22Rv1 (cell line): ENCODE measurements at regions not wholly inside any gene's neighbourhood (a gene's known extent, or its start where the extent isn't known, plus 50 kb on each side); places are given as distances from the start of the nearest gene placed in this dataset.
"Not testable (repeated sequence)": the region's sequence is repeated elsewhere in the genome, so short reads cannot be mapped to it uniquely, and the experiment has no call there.

Source experiments
- H3K27ac ChIP-seq: fragments of 450-650 bp; 2 replicates; pipeline ENCODE4 v1.5.1; 2017
- CTCF ChIP-seq: fragments of 450-650 bp; IDR thresholded peaks from 2 replicates; pipeline ENCODE4 v1.5.1; 2017; ENCODE audit warnings: mild to moderate bottlenecking
- ZFX ChIP-seq: fragments of 450-650 bp; IDR thresholded peaks from 2 replicates; pipeline ENCODE4 v1.6.1; 2017; ENCODE audit warnings: antibody characterized with exemption, borderline replicate concordance

GRCh38 chr3:20375302-20375701 is 189.3 kb upstream of the SGO1 start:
- H3K27ac ChIP-seq, result no peak overlapping the region
- TF ChIP-seq ZFX, result no peak
- no peak for TF ChIP-seq CTCF

- not testable (repeated sequence) for H3K27ac ChIP-seq
Observed at GRCh38 chr3:20370273-20371063, 184.5 kb upstream of the SGO1 start.

- H3K27ac ChIP-seq, result no peak overlapping the region
- TF ChIP-seq CTCF (no peak), ZFX (no peak)
Observed at GRCh38 chr3:20361000-20361399, 175.0 kb upstream of the SGO1 start.

- TF ChIP-seq CTCF (no peak), ZFX (no peak)
- H3K27ac ChIP-seq, result no peak overlapping the region
Observed at GRCh38 chr3:20353286-20353685, 167.3 kb upstream of the SGO1 start.

- no peak overlapping the region for H3K27ac ChIP-seq
- TF ChIP-seq ZFX (no peak), CTCF (no peak)
Observed at GRCh38 chr3:20352546-20353179, 166.7 kb upstream of the SGO1 start.

- H3K27ac ChIP-seq, result no peak overlapping the region
- TF ChIP-seq CTCF, result no peak
- no peak for TF ChIP-seq ZFX
Observed at GRCh38 chr3:20350449-20350848, 164.4 kb upstream of the SGO1 start.

GRCh38 chr3:20346916-20347315 is 160.9 kb upstream of the SGO1 start:
- no peak overlapping the region for H3K27ac ChIP-seq
- TF ChIP-seq ZFX, result no peak
- no peak for TF ChIP-seq CTCF
